Ovary (tissue), 3 donors: ENCODE measurements at regions not wholly inside any gene's neighbourhood (a gene's known extent, or its start where the extent isn't known, plus 50 kb on each side); places are given as distances from the start of the nearest gene placed in this dataset.

Source experiments
- CTCF ChIP-seq, 3 donors: fragments of 450-650 bp in 2 of 3; fragments of 200-600 bp in 1 of 3; IDR thresholded peaks; one replicate each; pipeline versions ENCODE4 v1.5.1 to v1.8.0; 2016 to 2022; ENCODE audit warnings: antibody characterized with exemption in 3 of 3, mild to moderate bottlenecking in 1 of 3
- EP300 ChIP-seq: sonication (generic); formaldehyde crosslinking; IDR thresholded peaks from one replicate; pipeline ENCODE4 v1.6.1; 2017; ENCODE audit warnings: antibody characterized with exemption
- POLR2A ChIP-seq: fragments of 450-650 bp; IDR thresholded peaks from one replicate; pipeline ENCODE4 v1.6.1; 2017; ENCODE audit warnings: antibody characterized with exemption, mild to moderate bottlenecking, moderate library complexity
- donor health status: DM: no; HTN: no; CAD: no.

DNA sequence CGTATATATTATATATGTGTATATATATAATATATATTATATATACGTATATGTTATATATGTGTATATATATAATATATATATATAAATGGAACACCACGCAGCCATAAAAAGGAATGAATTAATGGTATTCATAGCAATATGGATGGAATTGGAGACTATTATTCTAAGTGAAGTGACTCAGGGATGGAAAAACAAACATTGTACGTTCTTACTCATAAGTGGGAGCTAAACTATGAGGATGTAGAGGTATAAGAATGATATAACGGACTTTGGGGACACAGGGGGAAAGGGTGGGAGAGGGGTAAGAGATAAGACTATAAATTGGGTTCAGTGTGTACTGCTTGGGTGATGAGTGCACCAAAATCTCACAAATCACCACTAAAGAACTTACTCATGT lies 1388.9 kb downstream of the C4orf33 start:
- TF ChIP-seq CTCF (IDR thresholded peaks at IDR 0.05) (no peak), EP300 (no peak), POLR2A (no peak)
